ENCODE measurements at regions not wholly inside any gene's neighbourhood (a gene's known extent, or its start where the extent isn't known, plus 50 kb on each side); places are given as distances from the start of the nearest gene placed in this dataset.

GRCh38 chr15:31459400-31459748 lies 132.7 kb downstream of the KLF13 start:
- TF ChIP-seq EGR2 (tag by site-specific recombination; IDR thresholded peaks at IDR 0.05; ENCODE audit: low read depth) = no peak
- no peak for TF ChIP-seq WT1 (tag by site-specific recombination; IDR thresholded peaks at IDR 0.05)

Measured in HEK293 (cell line).